ENCODE measurements at regions not wholly inside any gene's neighbourhood (a gene's known extent, or its start where the extent isn't known, plus 50 kb on each side); places are given as distances from the start of the nearest gene placed in this dataset.

DNA sequence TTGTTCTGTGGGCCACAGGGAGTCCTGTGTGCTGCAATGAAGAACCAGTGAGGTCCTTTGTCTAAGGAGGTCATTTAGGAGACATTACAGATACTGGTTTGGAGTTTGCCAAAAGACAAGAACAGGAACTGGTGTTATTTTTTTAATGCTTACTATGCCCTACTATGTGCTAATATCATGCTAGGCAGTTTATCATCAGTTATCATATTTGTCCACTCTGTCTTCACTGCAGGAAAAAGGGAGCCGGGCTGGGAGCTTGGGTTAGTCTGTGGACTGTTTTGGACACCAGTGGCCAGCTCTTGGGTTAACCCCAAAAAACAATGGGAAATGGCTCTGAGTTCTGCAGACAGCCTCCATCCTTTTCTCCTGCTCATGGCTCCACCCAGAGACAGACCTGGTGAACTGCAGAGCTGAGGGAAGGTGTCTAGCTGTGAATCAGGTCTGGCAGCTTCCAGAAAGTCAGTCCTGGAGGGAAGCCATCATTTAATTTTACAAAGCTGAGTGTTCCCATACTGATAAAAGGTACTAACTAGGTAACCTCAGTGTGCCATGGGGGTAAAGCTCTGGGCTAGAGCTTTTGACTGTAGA is 101.2 kb upstream of the ZNF746 start:
- no peak for TF ChIP-seq EZH2 (IDR thresholded peaks at IDR 0.05; ENCODE audit: borderline replicate concordance, low read length)
- TF ChIP-seq, protein P1, sequence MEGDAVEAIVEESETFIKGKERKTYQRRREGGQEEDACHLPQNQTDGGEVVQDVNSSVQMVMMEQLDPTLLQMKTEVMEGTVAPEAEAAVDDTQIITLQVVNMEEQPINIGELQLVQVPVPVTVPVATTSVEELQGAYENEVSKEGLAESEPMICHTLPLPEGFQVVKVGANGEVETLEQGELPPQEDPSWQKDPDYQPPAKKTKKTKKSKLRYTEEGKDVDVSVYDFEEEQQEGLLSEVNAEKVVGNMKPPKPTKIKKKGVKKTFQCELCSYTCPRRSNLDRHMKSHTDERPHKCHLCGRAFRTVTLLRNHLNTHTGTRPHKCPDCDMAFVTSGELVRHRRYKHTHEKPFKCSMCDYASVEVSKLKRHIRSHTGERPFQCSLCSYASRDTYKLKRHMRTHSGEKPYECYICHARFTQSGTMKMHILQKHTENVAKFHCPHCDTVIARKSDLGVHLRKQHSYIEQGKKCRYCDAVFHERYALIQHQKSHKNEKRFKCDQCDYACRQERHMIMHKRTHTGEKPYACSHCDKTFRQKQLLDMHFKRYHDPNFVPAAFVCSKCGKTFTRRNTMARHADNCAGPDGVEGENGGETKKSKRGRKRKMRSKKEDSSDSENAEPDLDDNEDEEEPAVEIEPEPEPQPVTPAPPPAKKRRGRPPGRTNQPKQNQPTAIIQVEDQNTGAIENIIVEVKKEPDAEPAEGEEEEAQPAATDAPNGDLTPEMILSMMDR (conservative IDR thresholded peaks at IDR 0.05 in 1 of 2, IDR thresholded peaks at IDR 0.05 in 1 of 2; ENCODE audit: extremely low read depth in 1 of 2, insufficient read depth in 1 of 2, low read depth in 1 of 2, low read length in 2 of 2): peak; percentile 52 to 72

Measured in mammary epithelial cell (primary cell).